Thoracic aorta (tissue), 2 donors: ENCODE measurements at regions not wholly inside any gene's neighbourhood (a gene's known extent, or its start where the extent isn't known, plus 50 kb on each side); places are given as distances from the start of the nearest gene placed in this dataset.

Experiments
- ATAC-seq: fragments of 150-250 bp; one replicate; pipeline ENCODE4 v1.8.0; 2017; ENCODE audit warnings: low read depth; ENCODE audit not compliant: insufficient number of reproducible peaks, low FRiP score
- DNase-seq: peaks from one replicate; pipeline ENCODE4 v3.0.0-alpha.2; 2020; ENCODE audit warnings: low spot score
- H3K27ac ChIP-seq, 2 donors: fragments of 200-600 bp; sonication (generic); 1 replicate in 1 of 2; 2 replicates in 1 of 2; pipeline ENCODE4 v1.5.1; 2016; ENCODE audit warnings: mild to moderate bottlenecking in 2 of 2, moderate library complexity in 2 of 2
- H3K27me3 ChIP-seq: fragments of 200-600 bp; sonication (generic); replicated peaks from 2 replicates; pipeline ENCODE4 v1.6.0; 2016; ENCODE audit warnings: mild to moderate bottlenecking; ENCODE audit not compliant: insufficient read depth
- H3K36me3 ChIP-seq: fragments of 200-600 bp; sonication (generic); one replicate; pipeline ENCODE4 v1.5.1; 2016
- H3K4me1 ChIP-seq, 2 donors: fragments of 200-600 bp; sonication (generic); 1 replicate in 1 of 2; 2 replicates in 1 of 2; pipeline versions ENCODE4 v1.5.1 to v1.6.0; 2016; ENCODE audit warnings: low read depth in 2 of 2, mild to moderate bottlenecking in 1 of 2; ENCODE audit not compliant: control insufficient read depth in 1 of 2
- H3K4me3 ChIP-seq: fragments of 200-600 bp; sonication (generic); 2 replicates; pipeline ENCODE4 v1.5.1; 2016; ENCODE audit warnings: mild to moderate bottlenecking
- H3K9me3 ChIP-seq: fragments of 200-600 bp; sonication (generic); 2 replicates; pipeline ENCODE4 v1.5.1; 2016
- TF ChIP-seq, protein P1 (sequence below): fragments of 200-600 bp; sonication (generic); IDR thresholded peaks from one replicate; pipeline ENCODE4 v1.5.1; 2019; ENCODE audit warnings: antibody characterized with exemption

- H3K9me3 ChIP-seq, result no peaks in the 10 kb centered on the region
- no peak for DNase-seq
- TF ChIP-seq, protein P1, sequence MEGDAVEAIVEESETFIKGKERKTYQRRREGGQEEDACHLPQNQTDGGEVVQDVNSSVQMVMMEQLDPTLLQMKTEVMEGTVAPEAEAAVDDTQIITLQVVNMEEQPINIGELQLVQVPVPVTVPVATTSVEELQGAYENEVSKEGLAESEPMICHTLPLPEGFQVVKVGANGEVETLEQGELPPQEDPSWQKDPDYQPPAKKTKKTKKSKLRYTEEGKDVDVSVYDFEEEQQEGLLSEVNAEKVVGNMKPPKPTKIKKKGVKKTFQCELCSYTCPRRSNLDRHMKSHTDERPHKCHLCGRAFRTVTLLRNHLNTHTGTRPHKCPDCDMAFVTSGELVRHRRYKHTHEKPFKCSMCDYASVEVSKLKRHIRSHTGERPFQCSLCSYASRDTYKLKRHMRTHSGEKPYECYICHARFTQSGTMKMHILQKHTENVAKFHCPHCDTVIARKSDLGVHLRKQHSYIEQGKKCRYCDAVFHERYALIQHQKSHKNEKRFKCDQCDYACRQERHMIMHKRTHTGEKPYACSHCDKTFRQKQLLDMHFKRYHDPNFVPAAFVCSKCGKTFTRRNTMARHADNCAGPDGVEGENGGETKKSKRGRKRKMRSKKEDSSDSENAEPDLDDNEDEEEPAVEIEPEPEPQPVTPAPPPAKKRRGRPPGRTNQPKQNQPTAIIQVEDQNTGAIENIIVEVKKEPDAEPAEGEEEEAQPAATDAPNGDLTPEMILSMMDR, result no peak
- ATAC-seq, result no peak
- H3K27ac ChIP-seq, result no peak overlapping the region
- H3K4me3 ChIP-seq, result no peak overlapping the region
- H3K27me3 ChIP-seq, result no peaks in the 10 kb centered on the region
- no peaks in the 10 kb centered on the region for H3K4me1 ChIP-seq
- no peaks in the 10 kb centered on the region for H3K36me3 ChIP-seq
Measured at GRCh38 chr20:52799130-52799529, 173.0 kb upstream of the TSHZ2 start.

DNA sequence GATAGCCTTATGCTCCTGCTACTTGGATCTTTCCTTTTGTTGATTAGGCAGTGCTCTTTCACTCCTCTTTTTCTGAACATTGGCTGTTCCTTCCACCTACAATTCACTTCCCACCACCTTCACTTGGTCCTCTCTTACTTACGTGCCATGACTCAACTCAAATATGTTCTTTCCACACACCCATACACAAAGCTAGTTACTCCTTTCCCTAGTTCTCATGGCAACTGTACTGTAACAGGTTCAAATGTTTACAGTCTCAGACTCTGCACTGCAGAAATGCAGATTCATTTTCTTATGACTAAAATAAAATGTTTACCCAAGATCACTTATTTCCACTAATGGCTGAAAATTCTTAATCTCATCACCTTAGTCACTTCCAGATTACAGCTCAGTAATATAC is 174.0 kb upstream of the TSHZ2 start:
- Histone ChIP-seq H3K36me3 (no peaks in the 10 kb centered on the region), H3K27me3 (no peaks in the 10 kb centered on the region), H3K4me3 (no peak overlapping the region), H3K9me3 (no peaks in the 10 kb centered on the region), H3K27ac (no peak overlapping the region), H3K4me1 (no peaks in the 10 kb centered on the region)
- DNase-seq (no peak), ATAC-seq (no peak)
- TF ChIP-seq, protein P1, result no peak

GRCh38 chr20:52794853-52795252 is 177.3 kb upstream of the TSHZ2 start:
- ATAC-seq, result no peak
- no peak overlapping the region for H3K4me3 ChIP-seq
- no peaks in the 10 kb centered on the region for H3K36me3 ChIP-seq
- DNase-seq, result no peak
- TF ChIP-seq, protein P1, result no peak
- no peak overlapping the region for H3K27ac ChIP-seq
- H3K27me3 ChIP-seq, result no peaks in the 10 kb centered on the region
- H3K4me1 ChIP-seq, result no peaks in the 10 kb centered on the region
- H3K9me3 ChIP-seq, result no peaks in the 10 kb centered on the region

GRCh38 chr20:52793339-52793963 is 178.7 kb upstream of the TSHZ2 start:
- Histone ChIP-seq H3K36me3 (no peaks in the 10 kb centered on the region), H3K4me1 (no peaks in the 10 kb centered on the region), H3K4me3 (no peak overlapping the region), H3K27me3 (no peaks in the 10 kb centered on the region), H3K9me3 (no peaks in the 10 kb centered on the region), H3K27ac (no peak overlapping the region)
- TF ChIP-seq, protein P1, result no peak
- ATAC-seq (no peak), DNase-seq (no peak)

DNA sequence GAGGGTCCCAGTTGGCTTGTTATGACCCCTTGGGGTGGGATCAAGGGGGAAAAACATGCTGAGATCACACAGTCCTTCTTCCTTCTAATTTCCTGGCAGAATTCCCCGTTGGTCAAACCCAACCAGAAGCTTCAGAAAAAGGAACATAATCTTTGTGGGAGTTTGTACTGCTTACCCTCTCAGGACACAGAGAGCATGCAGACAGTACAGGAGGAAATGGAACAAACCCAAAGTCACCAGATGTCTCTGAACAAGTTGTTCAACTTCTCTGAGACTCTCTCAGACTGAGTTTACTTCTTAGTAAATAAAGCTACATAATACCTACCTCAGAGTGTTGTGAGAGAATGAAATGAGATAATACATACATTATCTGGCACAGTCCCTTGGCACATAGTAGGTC is 181.1 kb upstream of the TSHZ2 start:
- Histone ChIP-seq H3K36me3 (no peaks in the 10 kb centered on the region), H3K9me3 (no peaks in the 10 kb centered on the region), H3K4me3 (no peak overlapping the region), H3K4me1 (no peaks in the 10 kb centered on the region), H3K27ac (no peak overlapping the region), H3K27me3 (no peaks in the 10 kb centered on the region)
- ATAC-seq, result no peak
- TF ChIP-seq, protein P1, result no peak
- DNase-seq, result no peak
